B cell (primary cell): ENCODE measurements at regions not wholly inside any gene's neighbourhood (a gene's known extent, or its start where the extent isn't known, plus 50 kb on each side); places are given as distances from the start of the nearest gene placed in this dataset.

Experiments
- EZH2 ChIP-seq: IDR thresholded peaks from 2 replicates; pipeline ENCODE4 v1.6.1; 2012; ENCODE audit warnings: borderline replicate concordance, low read depth, mild to moderate bottlenecking, moderate library complexity, low read length; ENCODE audit not compliant: insufficient read depth, poor library complexity, severe bottlenecking
- TF ChIP-seq, protein P1 (sequence below): fragments of 200-600 bp; IDR thresholded peaks from one replicate; pipeline ENCODE4 v1.8.0; 2022; ENCODE audit warnings: antibody characterized with exemption, mild to moderate bottlenecking

DNA sequence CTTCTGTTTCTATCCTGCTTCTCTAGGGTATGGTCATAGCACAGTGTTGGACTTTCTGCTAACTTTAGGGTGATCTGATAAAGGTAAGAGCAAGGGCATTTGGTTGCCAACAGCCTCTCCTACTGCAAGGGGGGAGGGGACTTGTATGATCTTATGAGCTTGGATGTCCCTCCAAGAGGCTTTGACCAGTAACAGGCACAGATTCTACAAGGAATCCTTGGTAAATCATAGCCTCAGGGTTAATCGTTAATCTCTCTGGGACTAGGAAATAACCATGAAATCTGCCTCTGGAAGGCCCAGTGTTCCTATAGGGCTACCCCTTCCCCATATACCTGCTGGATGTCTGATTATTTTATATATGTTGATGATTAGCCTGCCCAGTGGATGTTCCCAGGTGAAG lies 134.8 kb upstream of the TNFSF4 start:
- TF ChIP-seq, protein P1, sequence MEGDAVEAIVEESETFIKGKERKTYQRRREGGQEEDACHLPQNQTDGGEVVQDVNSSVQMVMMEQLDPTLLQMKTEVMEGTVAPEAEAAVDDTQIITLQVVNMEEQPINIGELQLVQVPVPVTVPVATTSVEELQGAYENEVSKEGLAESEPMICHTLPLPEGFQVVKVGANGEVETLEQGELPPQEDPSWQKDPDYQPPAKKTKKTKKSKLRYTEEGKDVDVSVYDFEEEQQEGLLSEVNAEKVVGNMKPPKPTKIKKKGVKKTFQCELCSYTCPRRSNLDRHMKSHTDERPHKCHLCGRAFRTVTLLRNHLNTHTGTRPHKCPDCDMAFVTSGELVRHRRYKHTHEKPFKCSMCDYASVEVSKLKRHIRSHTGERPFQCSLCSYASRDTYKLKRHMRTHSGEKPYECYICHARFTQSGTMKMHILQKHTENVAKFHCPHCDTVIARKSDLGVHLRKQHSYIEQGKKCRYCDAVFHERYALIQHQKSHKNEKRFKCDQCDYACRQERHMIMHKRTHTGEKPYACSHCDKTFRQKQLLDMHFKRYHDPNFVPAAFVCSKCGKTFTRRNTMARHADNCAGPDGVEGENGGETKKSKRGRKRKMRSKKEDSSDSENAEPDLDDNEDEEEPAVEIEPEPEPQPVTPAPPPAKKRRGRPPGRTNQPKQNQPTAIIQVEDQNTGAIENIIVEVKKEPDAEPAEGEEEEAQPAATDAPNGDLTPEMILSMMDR = no peak
- no peak for TF ChIP-seq EZH2
